HG03025 (cell line): ENCODE measurements at regions not wholly inside any gene's neighbourhood (a gene's known extent, or its start where the extent isn't known, plus 50 kb on each side); places are given as distances from the start of the nearest gene placed in this dataset.
"Not testable (repeated sequence)": the region's sequence is repeated elsewhere in the genome, so short reads cannot be mapped to it uniquely, and the experiment has no call there.

Source experiments
- ATAC-seq: cut with Tn5 transposase; IDR thresholded peaks from one replicate; pipeline ENCODE4 v1.9.1; 2021; ENCODE audit warnings: mild to moderate bottlenecking, moderate library complexity; ENCODE audit not compliant: unreplicated experiment, low FRiP score

DNA sequence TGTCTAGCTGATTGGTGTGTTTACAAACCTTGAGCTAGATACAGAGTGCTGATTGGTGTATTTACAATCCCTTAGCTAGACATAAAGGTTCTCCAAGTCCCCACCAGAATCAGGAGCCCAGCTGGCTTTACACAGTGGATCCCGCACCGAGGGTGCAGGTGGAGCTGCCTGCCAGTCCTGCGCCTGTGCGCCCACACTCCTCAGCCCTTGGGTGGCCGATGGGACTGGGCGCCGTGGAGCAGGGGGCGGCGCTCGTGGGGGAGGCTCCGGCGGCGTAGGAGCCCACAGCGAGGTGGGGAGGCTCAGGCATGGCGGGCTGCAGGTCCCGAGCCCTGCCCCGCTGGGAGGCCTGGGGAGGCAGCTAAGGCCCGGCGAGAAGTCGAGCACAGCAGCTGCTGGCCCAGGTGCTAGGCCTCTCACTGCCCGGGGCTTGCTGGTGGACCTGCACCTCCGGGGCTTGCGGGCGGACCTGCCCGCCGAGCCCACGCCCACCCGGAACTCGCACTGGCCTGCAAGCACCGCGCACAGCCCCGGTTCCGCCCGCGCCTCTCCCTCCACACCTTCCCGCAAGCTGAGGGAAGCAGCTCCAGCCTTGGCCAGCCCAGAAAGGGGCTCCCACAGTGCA is 51.0 kb upstream of the CDYL start:
- ATAC-seq, result not testable (repeated sequence)

DNA sequence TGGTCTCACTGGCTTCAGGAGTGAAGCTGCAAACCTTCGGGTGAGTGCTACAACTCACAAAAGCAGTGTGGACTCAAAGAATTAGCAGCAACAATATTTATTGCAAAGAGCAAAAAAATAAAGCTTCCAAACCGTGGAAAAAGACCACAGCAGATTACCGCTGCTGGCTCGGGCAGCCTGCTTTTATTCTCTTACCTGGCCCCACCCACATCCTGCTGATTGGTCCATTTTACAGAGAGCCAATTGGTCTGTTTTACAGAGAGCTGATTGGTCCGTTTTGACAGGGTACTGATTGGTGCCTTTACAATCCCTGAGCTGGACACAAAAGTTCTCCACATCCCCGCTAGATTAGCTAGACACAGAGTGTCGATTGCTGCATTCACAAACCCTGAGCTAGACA is 51.5 kb upstream of the CDYL start:
- not testable (repeated sequence) for ATAC-seq

DNA sequence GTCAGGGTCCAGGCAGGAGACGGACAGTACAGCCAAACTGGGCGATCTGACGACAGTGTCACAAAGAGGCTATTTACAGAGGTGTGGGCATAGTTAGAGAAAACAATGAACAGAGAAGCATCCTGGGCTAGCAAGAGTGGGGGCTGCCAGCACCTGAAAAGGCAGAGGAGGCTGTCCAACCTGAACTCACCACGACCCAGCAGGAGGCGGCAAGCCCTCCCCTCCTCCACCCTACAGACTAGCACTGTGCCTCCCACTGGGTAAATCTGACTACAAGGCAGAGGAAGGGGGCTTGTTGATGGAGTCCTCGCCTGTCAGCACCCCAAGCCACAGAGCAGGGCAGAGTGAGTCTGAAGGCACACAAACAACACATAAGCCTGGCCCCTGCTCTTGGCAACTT is 52.8 kb upstream of the CDYL start:
- ATAC-seq, result no peak

DNA sequence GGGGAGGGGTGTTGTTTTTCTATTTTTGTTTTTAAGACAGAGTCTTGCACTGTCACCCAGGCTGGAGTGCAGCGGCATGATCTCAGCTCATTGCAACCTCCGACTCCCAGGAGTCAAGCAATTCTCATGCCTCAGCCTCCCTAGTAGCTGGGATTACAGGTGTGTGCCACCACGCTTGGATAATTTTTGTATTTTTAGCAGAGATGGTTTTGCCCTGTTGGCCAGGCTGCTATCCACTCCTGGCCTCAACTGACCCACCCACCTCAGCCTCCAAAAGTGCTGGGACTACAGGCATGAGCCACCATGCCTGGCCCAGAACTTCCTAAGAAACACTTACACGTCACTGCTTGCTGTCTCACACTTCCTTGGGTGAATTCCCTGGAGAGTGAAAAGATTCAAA is 54.8 kb upstream of the CDYL start:
- not testable (repeated sequence) for ATAC-seq

DNA sequence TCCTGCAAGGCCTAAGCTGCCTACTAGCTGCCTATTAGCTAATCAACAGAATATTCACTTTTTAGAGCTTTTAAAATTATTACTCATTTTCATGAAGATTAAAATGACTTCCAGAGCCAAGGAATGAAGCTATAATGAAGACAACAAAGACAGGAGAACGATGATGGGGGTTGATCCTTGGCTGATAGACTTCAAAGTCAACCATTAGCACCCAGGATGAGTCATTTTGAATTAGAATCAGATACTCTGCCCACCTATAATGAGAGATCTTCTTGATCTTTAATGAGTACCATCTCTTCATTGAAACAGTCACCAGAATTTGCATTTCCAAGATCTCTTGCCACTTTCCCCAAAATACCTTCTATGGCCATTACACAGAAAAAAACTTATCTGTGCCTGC is 56.7 kb upstream of the CDYL start:
- ATAC-seq, result no peak

DNA sequence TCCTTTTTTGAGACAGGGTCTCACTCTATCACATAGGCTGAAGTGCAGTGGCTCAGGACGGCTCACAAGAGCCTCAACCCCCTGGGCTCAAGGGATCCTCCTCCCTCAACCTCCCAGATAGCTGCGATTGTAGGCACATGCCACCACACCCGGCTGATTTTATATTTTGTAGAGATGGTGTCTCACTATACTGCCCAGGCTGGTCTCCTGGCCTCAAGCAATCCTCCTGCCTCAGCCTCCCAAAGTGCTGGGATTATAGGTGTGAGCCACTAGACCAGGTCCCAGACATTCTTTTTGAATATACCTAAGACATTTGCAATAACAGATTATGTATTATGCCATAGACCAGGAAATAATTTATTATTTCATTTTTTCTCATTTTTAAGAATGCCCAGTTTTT is 58.3 kb upstream of the CDYL start:
- no peak for ATAC-seq

DNA sequence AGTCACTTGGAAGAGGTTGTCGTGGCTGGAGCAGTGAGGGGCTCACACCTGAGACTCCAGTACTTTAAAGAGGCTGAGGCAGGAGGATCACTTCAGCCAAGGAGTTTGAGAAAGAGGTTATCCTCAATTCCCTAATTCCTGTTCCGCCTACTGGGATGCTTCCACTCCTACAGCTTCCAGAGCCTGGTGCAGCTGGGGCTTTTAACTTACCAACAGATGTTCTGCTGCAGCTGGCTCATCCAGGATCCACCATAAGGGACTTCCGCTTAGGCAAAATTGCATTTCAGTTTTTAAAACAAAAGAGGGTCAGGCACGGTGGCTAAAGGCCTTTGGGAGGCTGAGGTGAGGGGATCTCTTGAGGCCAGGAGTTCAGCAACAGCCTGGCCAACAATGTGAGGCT is 59.1 kb upstream of the CDYL start:
- no peak for ATAC-seq

DNA sequence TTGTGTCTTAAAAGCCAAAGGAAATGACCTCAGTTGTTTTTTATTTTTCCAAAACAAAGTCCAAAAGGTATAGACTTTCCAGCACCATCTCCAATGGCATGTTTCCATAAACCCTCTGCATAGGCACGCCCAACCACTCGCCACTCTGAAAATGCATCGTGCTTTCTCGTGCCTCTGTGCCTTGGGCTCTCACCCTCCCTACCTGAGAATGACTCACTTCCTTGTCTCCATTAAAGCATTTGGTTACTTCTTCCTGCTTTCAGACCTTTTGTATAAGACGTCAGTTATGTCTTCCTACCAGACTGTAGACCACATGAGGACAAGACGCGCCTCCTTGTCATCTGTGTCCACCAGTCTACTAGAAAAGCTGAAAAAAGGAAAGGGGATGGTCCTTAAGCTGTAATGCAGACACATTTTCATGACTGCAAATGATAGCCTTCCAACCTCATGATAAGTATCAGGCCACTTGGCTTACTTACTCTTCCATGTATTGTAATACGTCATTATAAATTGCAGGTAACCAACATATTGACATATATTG is 61.2 kb upstream of the CDYL start:
- no peak for ATAC-seq

DNA sequence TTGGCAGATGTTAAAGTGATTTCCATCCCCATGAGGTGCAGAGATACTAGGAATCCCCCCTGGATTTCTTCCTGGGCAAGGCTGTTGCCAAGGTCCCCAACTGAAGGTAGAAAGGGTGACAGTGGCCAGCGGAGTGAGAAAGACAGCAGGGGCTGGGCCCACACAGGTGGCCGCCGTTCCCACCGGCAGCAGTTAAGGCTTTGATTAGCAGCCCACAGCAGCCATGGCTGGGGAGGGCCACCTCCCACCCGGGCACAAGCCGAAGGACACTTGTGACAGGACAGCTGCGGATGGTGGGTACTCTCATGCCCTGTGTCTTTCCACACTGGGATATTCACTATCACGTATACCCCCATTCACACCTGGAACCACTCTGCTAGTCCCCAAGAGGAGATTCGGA is 63.9 kb upstream of the CDYL start:
- no peak for ATAC-seq

DNA sequence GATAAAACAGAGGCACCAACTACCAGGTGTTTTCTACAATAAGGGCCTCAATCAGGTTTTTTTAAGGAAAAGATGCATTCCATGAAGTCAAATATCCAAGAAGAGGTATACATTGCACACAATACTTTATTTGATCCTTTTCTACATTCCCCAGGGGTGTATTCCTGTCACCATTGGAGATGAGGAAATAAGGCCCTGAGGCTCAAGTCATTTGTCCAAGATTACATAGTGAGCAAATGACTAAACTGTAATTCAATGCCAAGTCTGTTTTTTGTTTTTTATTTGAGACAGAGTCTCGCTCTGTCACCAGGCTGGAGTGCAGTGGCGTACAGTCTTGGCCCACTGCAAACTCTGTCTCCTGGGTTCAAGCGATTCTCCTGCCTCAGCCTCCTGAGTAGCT is 69.2 kb upstream of the CDYL start:
- no peak for ATAC-seq

DNA sequence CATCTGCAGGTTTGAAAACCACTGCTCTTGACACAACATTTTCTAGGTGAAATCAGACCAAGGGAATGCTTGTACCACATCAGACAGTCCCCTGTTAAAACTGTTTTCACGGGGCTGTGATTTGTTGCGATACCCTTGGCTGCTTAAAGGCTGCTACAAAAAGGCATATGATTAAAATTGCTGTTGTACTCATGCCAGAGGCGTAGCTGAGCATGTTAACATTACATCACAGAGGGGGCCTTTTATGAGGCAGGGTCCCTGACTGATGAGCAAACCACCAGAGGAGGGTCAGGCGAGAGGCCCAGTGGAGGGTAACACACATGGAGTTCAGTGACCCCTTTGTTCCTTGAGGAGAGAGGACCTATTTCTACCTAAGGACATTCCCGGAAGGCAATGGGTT is 70.4 kb upstream of the CDYL start:
- no peak for ATAC-seq

DNA sequence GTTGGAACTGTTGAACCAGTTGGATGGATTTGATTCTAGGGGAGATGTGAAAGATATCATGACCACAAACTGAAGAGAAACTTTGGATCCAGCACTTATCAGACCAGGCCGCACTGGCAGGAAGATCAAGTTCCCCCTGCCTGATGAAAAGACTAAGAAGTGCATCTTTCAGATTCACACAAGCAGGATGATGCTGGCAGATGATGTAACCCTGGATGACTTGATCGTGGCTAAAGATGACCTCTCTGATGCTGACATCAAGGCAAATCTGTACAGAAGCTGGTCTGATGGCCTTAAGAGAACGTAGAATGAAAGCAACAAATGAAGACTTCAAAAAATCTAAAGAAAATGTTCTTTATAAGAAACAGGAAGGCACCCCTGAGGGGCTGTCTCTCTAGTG is 72.8 kb upstream of the CDYL start:
- ATAC-seq, result no peak

DNA sequence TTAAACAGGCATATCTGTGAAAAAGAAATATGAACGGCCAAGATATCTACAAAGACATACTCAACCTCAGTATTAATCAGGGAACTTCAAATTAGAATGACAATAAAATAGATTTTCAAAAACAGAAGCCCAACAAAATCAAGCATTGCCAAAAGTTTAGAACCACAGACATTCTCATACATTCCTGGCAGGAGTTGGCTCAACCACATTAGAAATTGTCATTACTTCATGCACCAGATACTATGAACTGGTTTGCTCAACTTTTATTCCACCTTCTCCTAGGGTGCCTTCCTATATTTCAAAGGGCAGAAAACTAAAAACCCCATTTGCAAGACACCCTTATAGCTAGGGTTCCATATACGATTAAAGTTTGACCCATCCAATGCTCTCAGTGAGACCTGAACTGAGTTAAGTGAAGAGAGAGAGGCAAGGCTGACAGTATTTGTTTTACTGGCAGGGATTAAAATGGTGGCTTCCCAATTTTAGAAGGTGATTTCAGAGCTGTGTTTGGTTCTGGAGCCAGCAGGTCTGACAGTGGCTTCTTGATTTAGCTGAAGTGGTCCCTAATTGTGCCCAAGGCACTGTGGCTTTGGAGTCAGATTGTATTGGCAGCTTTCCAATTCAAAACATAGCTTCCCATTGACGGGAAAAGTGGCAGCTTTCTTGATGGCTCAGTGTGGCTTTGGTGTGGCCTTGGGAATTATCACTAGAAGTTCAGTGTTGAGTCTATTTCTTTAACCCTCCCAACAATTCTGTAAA is 77.1 kb upstream of the CDYL start:
- no peak for ATAC-seq

DNA sequence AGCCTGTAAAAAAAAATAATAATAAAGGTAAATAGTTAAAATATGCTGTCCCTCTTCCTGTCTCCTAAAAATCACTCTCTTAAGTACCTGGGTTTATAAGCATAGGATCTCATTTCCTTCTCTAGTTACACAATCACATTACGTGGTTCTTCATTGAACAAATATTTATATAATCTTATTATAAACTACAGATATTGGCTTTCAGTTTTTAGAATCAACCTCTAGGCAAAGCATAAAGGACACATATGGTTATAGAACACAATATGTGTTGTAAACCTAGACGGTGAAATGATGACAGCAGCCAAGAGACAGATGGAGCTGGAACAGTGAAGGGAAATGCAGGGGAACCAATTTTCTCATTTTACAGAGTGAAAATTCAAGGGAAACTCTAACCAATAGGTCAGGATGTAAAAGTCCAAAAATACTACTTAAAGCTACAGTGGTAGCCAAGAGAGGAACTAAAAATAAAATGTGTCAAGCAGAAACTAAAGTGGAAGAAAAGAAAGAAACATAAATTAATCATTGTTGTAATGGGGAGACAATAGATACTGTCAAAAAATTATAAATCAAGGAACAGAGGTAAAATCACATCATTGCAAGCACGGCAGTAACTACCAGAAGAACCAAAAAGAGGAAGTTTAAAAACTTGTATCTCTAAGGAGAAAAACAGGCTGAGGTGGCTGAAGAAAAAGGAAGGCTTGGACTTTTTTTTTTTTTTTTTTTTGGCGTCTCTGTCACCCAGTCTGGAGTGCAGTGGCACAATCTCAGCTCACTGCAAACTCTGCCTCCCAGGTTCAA is 82.8 kb upstream of the CDYL start:
- ATAC-seq, result no peak

DNA sequence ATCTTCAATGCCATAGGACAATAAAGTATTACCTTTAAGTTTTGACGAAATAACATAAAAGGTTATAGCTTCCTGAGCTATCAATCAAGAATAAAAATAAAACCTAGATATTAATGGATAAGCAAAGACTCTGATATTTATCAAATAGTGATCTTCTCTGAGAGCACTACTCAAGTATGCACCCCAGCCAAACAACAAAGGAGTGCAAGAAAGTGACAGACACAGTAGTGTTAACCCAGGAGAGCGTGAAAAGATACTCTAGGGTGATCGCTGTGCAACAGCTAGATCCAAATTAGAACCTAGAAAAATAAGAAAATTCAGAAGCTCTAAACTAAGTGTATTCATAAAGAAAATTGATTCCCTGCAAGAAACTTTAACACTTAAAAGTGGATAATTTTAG is 83.5 kb upstream of the CDYL start:
- ATAC-seq, result no peak

DNA sequence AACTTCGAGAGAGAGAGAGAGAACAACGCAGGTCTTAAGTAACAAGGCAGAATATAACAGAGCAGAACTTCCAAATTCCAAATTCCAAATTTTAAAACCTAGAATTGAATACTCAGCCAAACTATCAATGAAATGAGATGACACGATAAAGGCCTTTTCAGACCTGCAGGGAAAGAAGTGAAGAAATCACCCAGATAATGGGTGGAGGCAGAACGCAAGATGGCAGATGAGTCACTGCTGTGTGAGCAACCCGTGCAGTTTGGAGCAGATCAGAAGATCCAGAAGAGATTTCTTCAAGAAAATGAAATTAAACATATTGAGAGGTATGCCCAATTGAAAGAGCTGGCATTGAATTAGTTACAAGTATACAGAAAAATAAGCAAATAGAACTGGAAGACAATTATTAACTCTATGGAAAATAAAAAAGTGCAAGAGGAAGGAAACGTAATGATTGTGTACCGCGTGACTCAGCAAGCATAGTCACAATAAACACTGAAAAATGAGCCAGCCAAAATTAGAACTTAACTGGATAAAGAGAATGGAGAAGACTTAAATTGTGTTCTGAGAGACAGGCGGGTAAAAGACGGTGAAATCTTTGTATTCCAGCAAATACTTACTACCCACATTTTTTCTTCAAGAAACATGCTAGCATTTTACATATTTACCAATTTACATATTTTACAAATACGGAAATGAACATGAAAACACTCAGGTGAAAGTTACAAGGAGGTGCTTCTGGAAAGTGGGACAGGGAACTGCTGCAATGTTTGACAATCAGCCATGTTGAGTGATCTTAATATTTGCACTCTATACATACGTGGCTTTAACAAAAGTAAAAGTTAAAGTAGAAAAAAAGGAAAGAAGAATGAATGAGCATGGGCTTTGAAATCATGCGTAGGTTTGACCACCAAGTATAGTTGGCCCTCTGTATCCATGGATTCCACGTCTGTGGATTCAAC is 87.9 kb upstream of the CDYL start:
- no peak for ATAC-seq

DNA sequence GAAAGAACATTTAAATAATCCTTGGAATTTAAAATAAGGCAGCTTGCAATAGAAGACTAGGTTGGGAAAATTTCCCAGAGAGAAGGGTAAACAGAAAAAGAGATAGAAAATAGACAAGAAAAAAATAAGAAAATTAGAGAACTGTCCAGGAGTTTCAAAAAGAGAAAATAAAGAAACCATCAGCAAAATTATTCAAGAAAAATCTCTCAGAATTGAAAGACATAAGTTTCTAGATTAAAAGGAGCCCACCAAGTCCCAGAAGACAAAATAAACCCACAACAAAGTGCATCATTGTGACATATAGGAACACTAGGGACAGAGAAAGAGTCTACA is 88.6 kb upstream of the CDYL start:
- no peak for ATAC-seq

DNA sequence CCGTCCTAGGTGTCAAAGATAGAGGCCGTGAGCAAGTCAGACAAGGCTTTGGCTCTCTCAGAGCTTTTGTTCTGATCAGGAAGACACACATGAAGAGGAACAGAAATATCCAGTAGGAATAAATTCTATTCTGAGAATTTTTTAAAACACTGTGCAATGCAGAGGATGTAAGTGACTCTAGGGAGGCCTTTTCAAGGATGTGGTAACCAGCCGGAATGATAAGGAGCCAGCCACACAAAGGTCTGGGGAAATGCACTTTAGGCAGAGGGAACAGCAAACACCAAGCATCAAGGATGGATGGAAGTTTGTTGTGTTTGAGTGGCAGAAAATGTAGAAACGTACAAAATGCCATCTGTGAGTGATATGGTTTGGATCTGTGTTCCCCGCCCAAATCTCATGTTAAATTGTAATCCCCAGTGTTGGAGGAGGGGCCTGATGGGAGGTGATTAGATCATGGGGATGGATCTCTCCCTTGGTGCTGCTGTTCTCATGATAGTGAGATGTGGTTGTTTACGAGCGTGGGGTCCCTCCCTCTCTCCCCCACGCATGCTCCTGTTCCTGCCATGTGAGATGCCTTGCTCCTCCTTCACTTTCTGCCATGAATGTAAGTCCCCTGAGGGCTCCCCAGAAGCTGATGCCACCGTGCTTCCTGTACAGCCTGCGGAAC is 93.6 kb upstream of the CDYL start:
- ATAC-seq, result no peak

DNA sequence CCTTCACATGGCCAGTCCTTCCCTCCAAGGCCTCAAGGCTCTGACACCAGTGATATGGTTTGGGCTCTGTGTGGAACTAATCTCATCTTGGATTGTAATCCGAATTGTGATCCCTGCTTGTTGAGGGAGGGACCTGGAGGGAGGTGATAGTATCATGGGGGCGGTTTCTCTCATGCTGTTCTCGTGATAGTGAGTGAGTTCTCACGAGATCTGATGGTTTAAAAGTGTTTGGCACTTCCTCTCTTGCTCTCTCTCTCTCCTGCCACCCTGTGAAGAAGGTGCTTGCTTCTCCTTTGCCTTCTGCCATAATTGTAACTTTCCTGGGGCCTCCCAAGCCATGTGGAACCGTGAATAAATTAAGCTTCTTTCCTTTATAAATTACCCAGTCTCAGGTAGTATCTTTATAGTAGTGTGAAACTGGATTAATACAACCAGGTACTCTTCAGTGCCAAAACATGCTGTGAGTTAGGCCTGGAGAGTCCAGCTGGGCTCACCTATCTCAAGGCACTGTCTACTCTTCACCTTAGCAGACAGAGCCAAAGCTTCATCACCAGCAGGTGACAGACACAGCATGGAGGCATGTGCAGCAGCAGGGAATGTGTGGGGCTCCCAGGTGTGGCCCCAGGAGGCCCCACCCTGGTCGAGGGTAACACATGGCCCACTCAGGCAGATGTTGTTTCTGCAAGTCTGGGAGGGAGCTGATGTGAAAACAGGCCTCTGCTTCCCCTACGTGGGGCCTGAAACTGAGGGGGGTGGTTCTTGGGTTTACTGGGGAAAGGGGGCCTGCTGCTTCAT is 97.5 kb upstream of the CDYL start:
- no peak for ATAC-seq
